ENCODE measurements at regions not wholly inside any gene's neighbourhood (a gene's known extent, or its start where the extent isn't known, plus 50 kb on each side); places are given as distances from the start of the nearest gene placed in this dataset.
A peak's percentile ranks its signal among the peaks of the same experiment; 100 is the strongest.

DNA sequence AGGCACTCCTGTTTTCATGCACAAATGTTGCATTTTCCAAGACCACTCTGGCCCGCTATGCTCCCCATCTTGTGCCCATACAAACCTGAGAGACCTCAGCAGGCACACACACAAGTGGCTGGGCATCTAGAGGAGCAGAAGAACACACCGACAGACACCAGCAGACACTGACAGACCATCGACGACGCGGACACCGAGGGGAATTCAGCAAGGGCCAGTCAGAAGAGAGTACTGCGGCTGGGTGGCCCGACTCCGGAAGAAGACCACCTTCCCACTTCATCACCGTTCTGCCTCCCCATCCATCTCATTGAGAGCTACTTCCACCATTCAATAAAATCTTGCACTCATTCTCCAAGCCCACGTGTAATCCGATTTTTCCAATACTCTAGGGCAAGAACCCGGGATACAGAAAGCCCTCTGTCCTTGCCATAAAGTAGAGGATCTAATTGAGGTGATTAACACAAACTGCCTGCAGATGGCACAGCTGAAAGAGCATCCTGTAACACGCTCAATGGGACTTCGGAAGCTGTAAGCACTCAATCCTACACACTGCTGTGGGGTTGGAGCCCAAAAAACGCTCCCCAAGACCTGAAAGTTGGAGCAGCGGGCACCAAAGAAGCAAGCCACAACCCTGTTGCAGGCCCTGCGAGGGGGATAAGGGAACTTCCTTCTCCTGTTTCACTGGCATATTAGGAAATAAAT is 780.9 kb downstream of the ARAP2 start:
- DNase-seq = no peak

DNA sequence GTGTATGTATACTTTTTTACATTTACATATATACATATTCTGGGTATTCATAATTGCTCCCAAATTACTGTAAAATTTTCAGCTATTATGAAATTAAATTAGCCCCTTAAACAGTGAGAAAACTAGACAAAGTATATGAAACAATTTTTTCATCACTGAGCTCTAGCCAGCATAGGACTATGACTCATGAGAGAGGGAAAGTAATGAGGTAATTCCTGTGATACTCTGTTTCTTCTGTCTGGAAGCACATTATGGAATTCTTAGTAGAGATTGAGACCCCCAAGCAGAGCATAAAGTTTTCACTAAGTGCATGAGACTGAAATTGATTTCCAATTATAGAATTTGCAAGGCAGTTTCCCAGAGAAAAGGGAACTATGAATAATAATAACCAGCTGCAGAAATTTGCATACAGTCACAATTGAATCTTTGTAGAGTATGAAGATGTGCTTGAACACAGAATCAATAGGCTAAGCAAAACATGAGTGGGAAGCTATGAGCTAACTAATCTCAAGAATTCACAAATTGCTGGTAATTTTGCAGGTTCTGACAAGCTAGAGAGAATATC is 779.3 kb downstream of the ARAP2 start:
- no peak for DNase-seq

DNA sequence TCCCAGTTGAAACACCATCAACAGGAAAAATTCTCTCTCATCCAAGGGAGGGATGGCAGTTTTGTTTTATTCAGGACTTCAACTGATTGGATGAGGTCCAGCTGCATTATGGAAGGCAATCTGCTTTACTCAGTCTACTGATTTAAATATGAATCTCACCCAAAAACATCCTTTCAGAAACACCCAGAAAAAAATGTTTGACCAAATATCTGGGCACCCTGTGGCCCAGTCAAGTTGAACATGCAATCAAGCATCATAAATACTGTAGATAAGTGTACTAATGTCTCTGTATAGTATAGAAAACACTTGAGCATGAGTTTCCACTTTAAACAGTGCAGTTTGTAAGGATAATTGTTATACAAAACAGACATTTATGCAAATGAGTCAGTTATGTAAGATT is 753.2 kb downstream of the ARAP2 start:
- DNase-seq = no peak

DNA sequence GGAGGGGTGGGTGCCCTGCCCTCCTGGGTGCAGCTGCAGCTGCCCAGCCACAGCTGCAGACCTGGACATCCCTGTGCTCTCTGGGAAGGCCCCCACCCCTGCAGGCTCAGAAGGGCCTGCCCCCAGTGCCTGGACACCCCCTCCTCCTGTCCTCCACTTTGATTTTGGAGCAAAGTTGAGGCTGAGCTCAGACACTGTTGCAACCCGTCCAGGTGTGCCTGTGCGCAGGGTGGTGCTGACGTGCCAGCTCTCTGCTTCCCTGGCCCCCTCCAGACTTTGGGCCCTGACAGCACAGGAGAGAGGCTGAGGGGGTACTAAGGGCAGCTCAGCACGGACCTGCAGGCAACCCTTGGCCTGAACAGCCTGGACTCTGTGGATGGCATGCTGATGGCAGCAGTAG is 750.3 kb downstream of the ARAP2 start:
- no peak for DNase-seq

DNA sequence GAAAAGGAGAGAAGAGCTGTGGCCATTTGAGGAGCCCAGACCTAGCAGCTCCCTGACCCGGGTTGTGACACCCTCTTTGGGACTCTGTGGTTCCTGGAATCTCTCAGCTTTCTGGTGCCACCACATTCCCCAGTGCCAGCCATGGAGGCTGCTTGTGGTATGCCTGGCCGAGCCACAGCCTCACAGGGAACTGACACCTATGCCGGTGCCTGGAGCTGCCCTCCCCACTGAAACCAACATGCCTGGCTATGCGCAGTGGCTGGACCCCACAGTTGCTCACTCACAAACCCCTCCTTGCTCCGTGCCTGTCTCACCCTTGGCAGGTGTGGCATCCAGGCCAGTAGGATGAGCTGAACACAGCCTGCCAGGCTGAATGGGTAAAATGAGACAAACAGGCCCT is 749.4 kb downstream of the ARAP2 start:
- no peak for DNase-seq

DNA sequence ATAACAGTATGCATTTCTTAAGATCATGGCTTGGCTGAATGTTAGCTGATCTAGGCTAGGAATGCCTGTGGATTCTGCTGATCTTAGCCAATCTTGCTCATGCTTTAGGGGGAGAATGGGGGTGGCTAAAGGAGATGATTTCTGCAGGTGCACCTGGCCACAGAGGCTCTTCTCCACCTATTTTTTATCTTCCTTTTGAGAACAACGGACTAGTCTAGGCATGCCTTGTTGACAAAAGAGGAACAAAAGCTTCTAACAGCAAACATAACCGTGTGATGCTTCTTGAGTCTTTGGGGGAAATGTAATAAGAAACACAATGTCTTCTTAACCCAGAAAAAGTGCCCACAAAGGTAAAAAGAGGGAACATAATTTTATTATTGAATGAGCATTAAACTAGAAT is 743.5 kb downstream of the ARAP2 start:
- peak; percentile 59 for DNase-seq

DNA sequence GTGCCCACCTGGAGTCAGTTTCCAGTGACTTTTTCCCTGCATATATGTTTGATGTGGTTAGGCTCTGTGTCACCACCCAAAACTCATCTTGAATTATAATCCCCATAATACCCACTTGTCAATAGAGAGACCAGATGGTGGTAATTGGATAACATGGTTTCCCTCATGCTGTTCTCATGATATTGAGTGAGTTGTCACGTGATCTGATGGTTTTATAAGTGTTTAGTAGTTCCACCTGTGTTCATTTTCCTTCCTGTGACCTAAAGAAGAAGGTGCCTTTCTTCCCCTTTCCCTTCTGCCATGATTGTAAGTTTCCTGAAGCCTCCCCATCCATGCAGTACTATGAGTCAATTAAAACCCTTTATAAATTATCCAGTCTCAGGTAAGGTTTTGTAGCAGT is 740.9 kb downstream of the ARAP2 start:
- DNase-seq = no peak

DNA sequence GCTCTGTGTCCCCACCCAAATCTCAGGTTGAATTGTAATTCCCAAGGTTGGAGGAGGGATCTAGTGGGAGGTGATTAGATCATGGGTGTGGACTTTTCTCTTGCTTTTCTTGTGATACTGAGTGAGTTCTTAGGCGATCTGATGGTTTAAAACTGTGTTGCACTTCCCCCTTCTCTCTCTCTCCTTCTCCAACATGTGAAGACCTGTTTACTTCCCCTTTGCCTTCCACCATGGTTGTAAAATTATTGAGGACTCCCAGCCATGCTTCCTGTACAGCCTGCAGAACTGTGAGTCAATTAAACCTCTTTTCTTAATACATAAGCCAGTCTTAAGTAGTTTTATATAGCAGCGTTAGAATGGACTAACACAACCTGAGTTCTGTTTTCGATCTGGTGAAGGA is 738.2 kb downstream of the ARAP2 start:
- DNase-seq = no peak

DNA sequence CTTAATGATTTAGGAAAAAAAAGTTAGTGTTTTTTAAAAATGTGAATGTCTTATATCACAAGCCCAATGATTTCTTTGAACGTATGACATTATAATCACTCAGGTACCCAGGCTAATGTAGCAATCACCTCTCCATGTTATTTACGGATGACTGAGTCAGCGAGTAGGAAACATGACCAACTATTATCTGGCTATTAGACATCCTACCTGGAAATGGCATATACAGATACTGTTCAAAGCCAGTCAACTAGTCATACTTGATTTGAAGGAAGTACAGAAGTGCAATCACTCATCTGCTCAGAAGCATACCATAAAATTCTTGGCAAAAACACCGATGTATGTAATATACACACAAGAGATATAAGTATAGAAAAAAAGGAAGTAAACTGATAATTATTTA is 732.5 kb downstream of the ARAP2 start:
- DNase-seq = no peak

DNA sequence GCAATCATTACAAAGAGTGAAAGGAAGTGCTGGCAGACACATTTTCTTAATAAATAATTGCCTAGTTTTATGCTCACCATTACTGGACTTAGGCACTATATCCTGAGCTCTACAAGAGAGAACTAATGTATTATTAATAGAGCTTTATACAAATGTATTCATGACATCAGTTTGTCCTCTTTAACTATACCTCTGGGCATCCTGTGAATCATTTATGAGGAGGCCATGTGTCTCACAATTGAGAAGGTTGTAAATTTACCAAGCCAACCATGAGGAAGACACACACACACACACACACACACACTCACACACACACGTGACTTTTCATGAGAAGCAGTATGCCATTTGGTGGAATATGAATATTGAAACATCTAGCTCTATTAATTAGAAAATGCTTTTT is 728.2 kb downstream of the ARAP2 start:
- no peak for DNase-seq

DNA sequence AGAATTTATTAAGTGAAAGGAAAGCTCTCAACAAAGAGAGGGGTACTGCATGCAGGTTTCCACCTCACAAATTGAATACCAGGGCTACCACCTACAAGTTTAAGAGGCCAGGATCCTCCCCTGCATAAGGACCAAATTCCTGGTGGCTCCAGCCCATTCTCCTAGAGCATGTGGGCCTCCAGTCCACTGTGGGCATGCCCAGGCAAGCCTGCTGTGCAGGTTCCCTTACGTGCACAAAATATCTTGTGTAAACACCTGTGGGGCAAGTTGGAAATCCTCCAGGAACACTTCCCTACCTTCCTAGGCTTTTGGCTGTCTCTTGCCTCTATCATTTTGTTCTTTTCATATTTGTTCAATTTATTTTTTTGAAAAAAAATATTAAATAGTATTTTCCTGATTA is 724.3 kb downstream of the ARAP2 start:
- no peak for DNase-seq

DNA sequence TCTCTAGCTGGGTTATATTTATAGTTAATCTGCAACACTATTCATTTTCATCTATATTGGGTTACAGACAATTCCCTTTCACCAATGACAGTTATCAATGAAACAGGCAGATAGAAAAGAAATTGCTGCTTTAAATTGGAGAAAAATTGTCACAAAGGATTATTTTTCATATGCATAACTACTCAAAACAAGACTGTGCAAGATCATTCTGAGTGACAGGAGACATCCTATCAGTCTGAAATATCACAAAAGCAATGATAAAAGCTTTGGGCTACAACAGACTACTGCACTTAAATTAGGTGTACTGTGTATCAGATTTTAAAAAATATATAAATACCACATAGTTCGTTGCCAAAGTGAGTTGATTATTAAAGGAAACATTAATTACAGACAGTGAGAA is 722.6 kb downstream of the ARAP2 start:
- DNase-seq = no peak

DNA sequence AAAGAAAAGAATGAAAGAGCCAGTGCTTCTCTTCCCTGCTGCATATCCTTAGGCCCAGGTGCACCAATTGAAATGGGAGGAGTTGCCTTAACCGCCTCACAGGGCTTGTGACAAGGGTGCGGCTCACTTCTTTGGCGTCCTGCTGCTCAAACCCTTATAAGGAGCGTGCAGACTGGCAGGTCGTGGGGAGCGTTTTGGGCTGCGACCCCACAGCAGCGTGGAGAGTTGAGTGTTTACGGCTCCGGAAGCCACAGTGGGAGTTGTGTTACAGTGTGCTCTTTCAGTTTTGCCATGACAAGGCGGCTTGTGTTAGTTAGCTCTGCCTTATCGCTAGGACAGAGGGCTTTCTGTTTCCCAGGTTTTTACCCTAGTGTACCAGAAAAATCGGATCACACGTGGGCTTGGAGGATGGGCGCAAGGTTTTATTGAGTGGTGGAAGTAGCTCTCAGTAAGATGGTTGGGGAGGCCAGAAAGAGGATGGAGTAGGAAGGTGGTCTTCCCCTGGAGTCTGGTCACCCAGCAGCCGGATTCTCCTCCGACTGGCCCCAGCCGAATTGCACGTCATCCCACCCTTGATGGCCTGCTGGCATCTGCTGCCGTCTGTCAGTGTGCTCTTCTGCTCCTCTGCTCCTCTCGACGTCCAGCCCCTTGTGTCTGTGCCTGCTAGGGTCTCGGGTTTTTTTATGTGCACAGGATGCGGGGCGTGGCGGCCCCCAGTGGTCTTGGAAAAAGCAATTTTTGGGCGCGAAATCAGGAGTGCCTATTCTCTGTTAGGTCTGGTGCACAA is 718.9 kb downstream of the ARAP2 start:
- DNase-seq = peak; percentile 36

DNA sequence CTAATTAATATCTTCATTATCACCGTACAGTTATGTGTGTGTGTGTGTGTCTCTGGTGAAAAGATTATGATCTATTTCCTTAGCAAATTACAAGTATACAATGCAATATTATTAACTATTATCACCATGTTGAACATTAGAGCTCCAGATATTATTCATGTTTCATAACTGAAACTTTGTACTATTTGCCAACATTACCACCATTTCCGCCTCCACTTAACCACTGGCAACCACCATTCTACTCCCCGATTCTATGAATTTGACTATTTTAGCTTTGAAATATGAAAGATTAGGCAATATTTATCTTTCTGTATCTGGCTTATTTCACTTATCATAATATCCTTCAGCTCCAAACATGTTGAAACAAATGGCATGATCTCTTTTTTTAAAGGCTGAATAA is 717.9 kb downstream of the ARAP2 start:
- DNase-seq = no peak

DNA sequence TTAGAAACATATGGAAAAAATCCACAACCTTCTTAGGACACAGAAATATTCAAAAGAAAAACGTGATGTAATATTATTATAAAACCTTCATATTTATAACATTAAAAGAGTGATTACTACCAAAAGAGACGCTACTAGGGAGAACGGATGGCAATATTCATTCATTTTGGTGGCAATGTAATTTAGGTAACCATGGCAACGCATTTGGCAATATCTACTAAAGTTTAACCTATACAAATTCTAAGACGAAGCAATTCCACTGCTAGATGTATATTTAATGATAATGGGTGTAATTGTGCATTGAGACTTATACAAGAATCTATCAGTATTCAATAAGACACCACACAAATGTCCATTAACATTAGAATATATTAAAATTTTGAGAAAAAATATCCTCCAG is 709.4 kb downstream of the ARAP2 start:
- DNase-seq = no peak

DNA sequence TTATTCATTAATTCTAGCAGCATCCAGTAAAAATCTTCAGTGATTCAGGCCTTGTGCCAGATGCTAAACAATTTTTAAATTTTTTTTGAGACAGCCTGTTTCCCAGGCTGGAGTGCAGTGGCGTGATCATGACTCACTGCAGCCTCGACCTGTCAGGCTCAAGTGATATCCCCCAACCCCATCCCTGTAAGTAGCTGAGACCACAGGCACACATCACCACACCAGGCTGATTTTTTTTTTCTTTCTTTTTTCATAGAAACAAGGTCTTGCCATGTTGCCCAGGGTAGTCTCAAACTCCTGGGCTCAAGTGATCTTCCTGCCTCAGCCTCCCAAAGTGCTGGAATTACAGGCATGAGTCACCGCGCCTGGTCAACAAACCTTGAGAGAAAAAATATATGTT is 705.5 kb downstream of the ARAP2 start:
- no peak for DNase-seq

DNA sequence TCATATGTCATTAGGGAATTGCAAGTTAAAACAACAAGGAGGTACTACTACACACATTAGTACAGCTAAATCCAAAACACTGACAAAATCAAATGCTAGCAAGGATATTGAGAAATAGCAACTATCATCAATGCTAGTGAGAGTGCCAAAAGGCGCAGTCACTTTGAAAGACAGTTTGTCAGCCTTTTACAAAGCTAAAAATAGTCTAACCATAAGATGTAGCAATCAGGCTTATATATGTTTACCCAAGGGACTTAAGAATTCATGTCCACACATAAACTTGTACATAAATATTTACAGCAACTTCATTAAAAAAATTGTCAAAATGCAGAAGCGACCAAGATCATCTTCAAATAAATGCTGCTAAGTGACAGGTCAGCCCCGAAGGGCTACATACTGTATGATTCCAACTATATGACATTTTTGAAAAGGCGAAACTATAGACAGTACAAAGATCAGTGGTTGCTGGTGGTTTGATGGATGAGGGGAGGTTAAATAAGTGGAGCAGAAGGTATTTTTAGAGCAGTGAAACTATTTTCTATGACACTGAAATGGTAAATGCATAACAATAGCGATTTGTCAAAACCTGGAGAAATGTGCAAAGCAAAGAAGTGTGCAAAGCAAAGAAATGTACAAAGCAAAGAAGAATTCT is 704.8 kb downstream of the ARAP2 start:
- no peak for DNase-seq

DNA sequence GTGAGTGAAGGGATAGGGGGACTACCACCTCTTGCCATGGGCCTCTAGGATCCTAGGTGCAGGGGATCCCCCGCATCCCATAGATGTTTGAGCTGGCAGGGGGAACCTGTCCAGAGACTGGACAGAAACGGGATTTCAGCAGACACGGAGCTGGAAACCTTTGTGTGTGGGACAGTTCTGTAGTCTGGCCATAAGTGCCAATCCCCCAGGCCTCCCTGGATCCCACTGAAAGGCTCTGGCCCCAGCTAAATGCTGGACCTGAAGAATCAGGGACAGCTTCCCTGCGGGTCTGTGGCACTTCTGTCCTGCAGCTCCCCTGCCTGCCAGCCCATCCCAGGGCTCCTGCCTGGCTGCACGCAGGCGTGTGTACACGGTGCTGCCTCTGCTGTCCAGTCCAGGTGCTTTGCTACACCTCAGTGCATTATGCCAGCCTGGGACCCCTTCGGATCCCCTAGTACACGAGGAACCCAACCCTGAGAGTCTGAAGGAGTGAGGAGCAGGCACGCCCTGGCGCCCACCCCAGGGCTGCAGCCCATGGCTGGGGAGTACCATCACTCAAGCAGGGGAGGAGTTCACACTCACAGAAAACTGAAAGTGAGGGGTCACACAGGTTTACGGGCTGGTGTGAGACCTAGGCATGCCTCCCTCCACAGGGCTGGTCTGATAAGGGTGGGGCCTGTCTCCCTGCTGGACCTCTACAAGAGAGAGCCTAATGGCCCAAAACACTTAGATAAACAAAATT is 703.0 kb downstream of the ARAP2 start:
- DNase-seq = no peak

DNA sequence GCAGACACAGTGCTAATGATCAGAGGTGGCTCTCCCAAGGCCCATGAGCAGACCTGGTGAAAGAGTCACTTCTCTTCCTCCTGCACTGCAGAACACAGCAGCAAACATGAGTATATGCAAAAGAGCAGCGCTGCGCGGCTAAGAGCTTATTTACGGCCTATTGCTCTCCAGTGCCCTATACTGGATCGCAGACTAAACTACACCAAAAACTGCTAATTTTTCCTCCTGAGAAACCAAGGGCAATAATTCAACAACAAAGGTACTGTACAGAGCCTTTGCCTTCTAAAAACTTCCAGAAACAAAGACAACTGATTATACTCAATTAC is 702.5 kb downstream of the ARAP2 start:
- DNase-seq = no peak

DNA sequence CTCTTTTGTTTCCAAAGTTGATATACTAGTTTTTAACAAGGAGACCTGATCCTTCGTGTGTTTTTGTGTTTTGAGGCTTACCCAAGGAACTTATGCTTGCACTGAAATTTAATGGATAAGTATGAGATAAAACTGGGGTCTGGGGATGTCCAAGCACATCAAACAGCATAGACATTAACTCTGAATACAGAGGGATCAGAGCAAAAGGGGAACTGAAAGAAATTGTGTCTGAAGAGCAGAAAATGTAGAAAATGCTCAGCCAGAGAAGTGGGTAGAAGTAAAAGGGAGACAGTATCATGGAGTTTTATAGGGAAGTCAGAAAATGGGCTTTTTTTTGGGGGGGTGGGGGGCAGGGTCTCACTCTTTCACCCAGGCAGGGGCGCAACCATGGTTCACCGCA is 695.4 kb downstream of the ARAP2 start:
- no peak for DNase-seq

DNA sequence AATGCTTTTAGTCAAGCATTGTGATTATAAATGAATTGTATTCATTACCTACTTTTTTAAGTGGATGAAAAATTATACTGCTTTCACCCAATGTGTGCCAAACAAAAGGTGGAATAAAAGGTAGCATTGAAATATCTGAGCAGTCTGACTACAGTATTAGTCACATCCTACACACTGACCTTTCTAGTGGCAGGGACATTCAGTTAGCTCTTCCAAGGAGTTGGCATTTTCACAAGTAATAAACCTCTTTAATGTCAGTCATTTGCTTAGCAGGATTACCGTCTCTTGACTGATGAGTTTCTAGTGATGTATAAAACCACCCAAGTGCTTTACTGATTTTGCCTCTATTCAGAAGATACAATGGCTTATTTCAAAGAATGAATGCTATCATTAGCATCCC is 687.9 kb downstream of the ARAP2 start:
- no peak for DNase-seq

DNA sequence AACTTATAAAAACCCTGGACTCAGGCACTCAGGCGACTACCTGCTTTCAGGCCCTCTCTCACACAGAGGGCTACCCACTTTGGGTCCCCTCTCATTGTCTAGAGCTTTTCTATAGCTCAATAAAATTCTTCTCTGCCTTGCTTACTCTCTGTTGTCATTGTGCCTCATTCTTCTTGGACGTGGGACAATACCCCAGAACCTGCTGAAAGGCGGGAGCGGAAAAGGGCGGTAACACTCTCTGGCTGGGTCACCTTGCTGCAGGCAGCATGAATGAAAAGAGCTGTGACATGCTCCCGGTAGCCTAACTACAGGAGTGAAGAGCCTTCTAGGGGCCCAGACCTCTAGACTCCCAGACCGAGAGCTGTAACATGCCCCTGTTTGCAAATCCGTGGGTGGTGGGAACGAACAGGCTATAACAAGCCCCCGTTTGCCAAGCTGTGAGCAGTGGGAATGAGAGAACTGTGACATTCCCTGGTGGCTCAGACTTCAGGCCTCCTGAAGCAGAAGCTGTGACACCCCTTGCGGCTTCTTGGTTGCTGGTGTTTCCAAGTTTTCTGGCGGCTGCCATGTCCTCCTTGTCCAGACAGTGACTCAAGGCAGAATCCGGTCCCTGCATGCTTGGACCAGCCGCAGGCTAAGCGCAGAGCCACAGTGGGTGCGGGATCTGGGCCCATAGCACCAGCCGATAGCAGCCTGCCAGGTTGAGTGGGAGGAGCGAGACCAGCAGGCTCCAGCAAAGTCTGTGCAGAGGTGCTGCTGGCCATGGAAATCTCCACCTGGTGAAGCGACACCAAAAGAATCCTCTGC is 684.6 kb downstream of the ARAP2 start:
- no peak for DNase-seq

DNA sequence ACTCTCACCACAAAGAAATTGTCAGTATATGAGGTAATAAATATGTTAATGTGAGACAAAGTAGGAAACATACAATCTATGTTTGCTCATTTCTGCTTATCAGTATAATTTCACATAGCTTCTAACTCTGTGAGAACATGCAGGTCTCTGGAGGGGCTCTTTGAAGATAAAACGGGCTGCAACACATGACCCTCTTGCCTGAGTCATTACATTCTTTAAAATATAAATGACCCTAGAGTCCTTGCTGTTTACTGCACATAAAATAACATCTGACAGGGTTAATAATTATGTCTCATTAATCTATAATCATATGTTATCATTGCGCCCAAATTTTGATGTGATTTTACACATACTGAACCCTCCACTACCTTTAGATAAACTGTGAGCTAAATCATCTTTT is 681.5 kb downstream of the ARAP2 start:
- DNase-seq = no peak

All from NCI-H187 treated with DMSO at 0.1 percent for 48 hours (cell line).